ENCODE measurements at regions not wholly inside any gene's neighbourhood (a gene's known extent, or its start where the extent isn't known, plus 50 kb on each side); places are given as distances from the start of the nearest gene placed in this dataset.

- Histone ChIP-seq H3K4me3 (ENCODE audit: low read depth in 2 of 2, low read length in 1 of 2) (no peak overlapping the region), H3K9ac (no peak overlapping the region), H3K4me1 (ENCODE audit: control insufficient read depth in 1 of 2, insufficient read depth in 2 of 2, low read depth in 1 of 2, low read length in 1 of 2) (peaks cover 0 to 14% of the 10 kb centered on the region in 2 experiments; a peak in 1 of 4 replicates), H2AFZ (ENCODE audit: low read depth) (no peak overlapping the region), H3F3A (replicated peaks; ENCODE audit: insufficient read depth) (peaks cover 33% of the 10 kb centered on the region), H3K36me3 (replicated peaks in 1 of 2; ENCODE audit: control insufficient read depth in 1 of 2, insufficient read depth in 2 of 2, low read length in 1 of 2) (no peaks in the 10 kb centered on the region), H3K27me3 (ENCODE audit: insufficient read depth) (no peaks in the 10 kb centered on the region), H4K20me1 (ENCODE audit: insufficient read depth) (no peaks in the 10 kb centered on the region), H3K9me2 (no peaks in the 10 kb centered on the region), H3K27ac (ENCODE audit: low read depth in 2 of 2, low read length in 1 of 2) (peak overlapping the region in 1 of 2 experiments; percentile 88; a peak in 2 of 4 replicates), H3K79me2 (ENCODE audit: insufficient read depth) (no peaks in the 10 kb centered on the region), H3K9me3 (no peaks in the 10 kb centered on the region), H3K4me2 (peak overlapping the region; percentile 36; the same call in 1 of the 2 replicates)
- 0 out of 2 replicates have a peak, but pooled peaks have one; percentile 16 for TF ChIP-seq TCF12 (IDR thresholded peaks at IDR 0.05)
- no peak for TF ChIP-seq RXRA (IDR thresholded peaks at IDR 0.05; ENCODE audit: borderline replicate concordance, low read depth)
- CTCF ChIA-PET = no interaction called here
- DNase-seq = no peak
- POLR2A ChIA-PET = no interaction called here
Observed at GRCh38 chr5:33146881-33147280, 293.9 kb upstream of the TARS1 start.

- no peak overlapping the region for H3K4me3 ChIP-seq (ENCODE audit: low read depth in 2 of 2, low read length in 1 of 2)
- POLR2A ChIA-PET = no interaction called here
- H3K27ac ChIP-seq (ENCODE audit: low read depth in 2 of 2, low read length in 1 of 2) = peak overlapping the region; percentile 76 to 88
- H3K9me3 ChIP-seq = no peaks in the 10 kb centered on the region
- peaks cover 33% of the 10 kb centered on the region for H3F3A ChIP-seq (replicated peaks; ENCODE audit: insufficient read depth)
- no peaks in the 10 kb centered on the region for H3K79me2 ChIP-seq (ENCODE audit: insufficient read depth)
- H3K4me1 ChIP-seq (ENCODE audit: control insufficient read depth in 1 of 2, insufficient read depth in 2 of 2, low read depth in 1 of 2, low read length in 1 of 2) = peaks cover 0 to 14% of the 10 kb centered on the region in 2 experiments; a peak in 1 of 4 replicates
- no peaks in the 10 kb centered on the region for H3K27me3 ChIP-seq (ENCODE audit: insufficient read depth)
- CTCF ChIA-PET = interaction anchor here (0.8 to 1.1 kb wide), 2 partner anchors 18 to 192 kb away, joined by 3 read pairs; no protein-coding TSS in a partner anchor
- 7% methylated on average over 3 of the region's 3 CpGs for WGBS (ENCODE audit: low lambda C conversion rate)
- peak overlapping the region; percentile 56; the same call in 1 of the 2 replicates for H2AFZ ChIP-seq (ENCODE audit: low read depth)
- no peaks in the 10 kb centered on the region for H3K36me3 ChIP-seq (replicated peaks in 1 of 2; ENCODE audit: control insufficient read depth in 1 of 2, insufficient read depth in 2 of 2, low read length in 1 of 2)
- peak overlapping the region; percentile 36 for H3K4me2 ChIP-seq
- no peak for DNase-seq
- no peaks in the 10 kb centered on the region for H3K9me2 ChIP-seq
- H3K9ac ChIP-seq = peak overlapping the region; percentile 49; the same call in 1 of the 2 replicates
- H4K20me1 ChIP-seq (ENCODE audit: insufficient read depth) = no peaks in the 10 kb centered on the region
- TF ChIP-seq TCF12 (IDR thresholded peaks at IDR 0.05) = peak; percentile 50; the same call in 1 of the 2 replicates
- TF ChIP-seq NRF1 (IDR thresholded peaks at IDR 0.05; ENCODE audit: low read depth, low read length) = no peak
- no peak for TF ChIP-seq GATA2 (CRISPR knock-in tag; IDR thresholded peaks at IDR 0.05)
- no peak for TF ChIP-seq CHD2 (IDR thresholded peaks at IDR 0.05; ENCODE audit: low read length, partially characterized antibody)
- peak in 1 of 2 experiments; percentile 71; a peak in 1 of 4 replicates for TF ChIP-seq EP300 (IDR thresholded peaks at IDR 0.05; ENCODE audit: borderline replicate concordance in 1 of 2, low read depth in 1 of 2, low read length in 1 of 2)
- no peak for TF ChIP-seq EZH2phosphoT487 (IDR thresholded peaks at IDR 0.05; ENCODE audit: borderline replicate concordance, low read depth)
- no peak for TF ChIP-seq RFX5 (IDR thresholded peaks at IDR 0.05; ENCODE audit: low read length)
- TF ChIP-seq POLR2AphosphoS5 (IDR thresholded peaks at IDR 0.05; ENCODE audit: low read depth, low read length) = peak; percentile 47; the same call in 1 of the 2 replicates
- TF ChIP-seq GABPA (IDR thresholded peaks at IDR 0.05; ENCODE audit: low read depth) = peak; percentile 24; the same call in 1 of the 2 replicates
- no peak for TF ChIP-seq PBX3 (IDR thresholded peaks at IDR 0.05)
- TF ChIP-seq FOSL2 (IDR thresholded peaks at IDR 0.05; ENCODE audit: borderline replicate concordance, low read depth) = peak; percentile 61
- TF ChIP-seq REST (IDR thresholded peaks at IDR 0.05; ENCODE audit: low read depth, low read length) = no peak
- peak; percentile 93 for TF ChIP-seq RXRA (IDR thresholded peaks at IDR 0.05; ENCODE audit: borderline replicate concordance, low read depth)
- no peak for TF ChIP-seq RAD21 (IDR thresholded peaks at IDR 0.05; ENCODE audit: low read length)
- peak; percentile 76; the same call in 1 of the 2 replicates for TF ChIP-seq TEAD4 (IDR thresholded peaks at IDR 0.05; ENCODE audit: borderline replicate concordance, insufficient read depth)
- TF ChIP-seq FOXJ3 (CRISPR knock-in tag; IDR thresholded peaks at IDR 0.05) = no peak
- no peak for TF ChIP-seq CTCF (IDR thresholded peaks at IDR 0.05)
- TF ChIP-seq MXI1 (IDR thresholded peaks at IDR 0.05; ENCODE audit: low read depth, low read length) = no peak
- peak; percentile 78 for TF ChIP-seq JUND (IDR thresholded peaks at IDR 0.05)
- no peak for TF ChIP-seq FOXM1 (IDR thresholded peaks at IDR 0.05; ENCODE audit: low read depth)
- no peak for TF ChIP-seq IRF3 (IDR thresholded peaks at IDR 0.05; ENCODE audit: low read depth, low read length)
Observed at GRCh38 chr5:33148076-33148513, 292.7 kb upstream of the TARS1 start.
